ENCODE measurements at regions not wholly inside any gene's neighbourhood (a gene's known extent, or its start where the extent isn't known, plus 50 kb on each side); places are given as distances from the start of the nearest gene placed in this dataset.

GRCh38 chr5:135776457-135776856 is 58.0 kb upstream of the SLC25A48 start:
- TF ChIP-seq, protein P1, sequence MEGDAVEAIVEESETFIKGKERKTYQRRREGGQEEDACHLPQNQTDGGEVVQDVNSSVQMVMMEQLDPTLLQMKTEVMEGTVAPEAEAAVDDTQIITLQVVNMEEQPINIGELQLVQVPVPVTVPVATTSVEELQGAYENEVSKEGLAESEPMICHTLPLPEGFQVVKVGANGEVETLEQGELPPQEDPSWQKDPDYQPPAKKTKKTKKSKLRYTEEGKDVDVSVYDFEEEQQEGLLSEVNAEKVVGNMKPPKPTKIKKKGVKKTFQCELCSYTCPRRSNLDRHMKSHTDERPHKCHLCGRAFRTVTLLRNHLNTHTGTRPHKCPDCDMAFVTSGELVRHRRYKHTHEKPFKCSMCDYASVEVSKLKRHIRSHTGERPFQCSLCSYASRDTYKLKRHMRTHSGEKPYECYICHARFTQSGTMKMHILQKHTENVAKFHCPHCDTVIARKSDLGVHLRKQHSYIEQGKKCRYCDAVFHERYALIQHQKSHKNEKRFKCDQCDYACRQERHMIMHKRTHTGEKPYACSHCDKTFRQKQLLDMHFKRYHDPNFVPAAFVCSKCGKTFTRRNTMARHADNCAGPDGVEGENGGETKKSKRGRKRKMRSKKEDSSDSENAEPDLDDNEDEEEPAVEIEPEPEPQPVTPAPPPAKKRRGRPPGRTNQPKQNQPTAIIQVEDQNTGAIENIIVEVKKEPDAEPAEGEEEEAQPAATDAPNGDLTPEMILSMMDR (IDR thresholded peaks at IDR 0.05; ENCODE audit: insufficient read depth, low read depth, low read length): no peak
- Histone ChIP-seq H3K4me3 (ENCODE audit: low read depth, low read length) (no peak overlapping the region), H3K27me3 (ENCODE audit: control insufficient read depth, insufficient read depth, low read length) (no peaks in the 10 kb centered on the region), H3K36me3 (ENCODE audit: control insufficient read depth, insufficient read depth, low read length) (no peaks in the 10 kb centered on the region)
- CTCF ChIA-PET: no interaction called here
- POLR2A ChIA-PET: no interaction called here
- no peak for DNase-seq (ENCODE audit: low read depth)

DNA sequence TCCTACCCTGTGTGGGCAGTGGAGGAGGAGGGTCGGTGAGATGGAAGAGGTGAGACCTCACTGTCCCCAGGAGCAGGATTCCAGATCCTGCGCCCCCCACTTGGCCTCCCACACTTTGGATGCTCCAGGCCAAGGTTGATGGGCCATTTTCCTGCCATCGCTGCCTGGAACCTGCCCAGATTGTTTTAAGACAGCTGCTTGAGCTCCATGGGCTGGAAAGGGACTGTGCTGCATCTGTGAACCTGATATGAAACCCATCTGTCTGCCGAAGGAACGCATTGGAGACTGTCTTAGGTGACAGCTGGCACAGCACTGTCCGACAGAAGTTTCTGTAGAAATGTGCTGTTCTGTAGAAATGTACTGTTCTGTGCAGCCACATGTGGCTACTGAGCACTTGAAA is 72.7 kb upstream of the SLC25A48 start:
- ChIA-PET CTCF (no interaction called here), POLR2A (no interaction called here)
- TF ChIP-seq, protein P1 (IDR thresholded peaks at IDR 0.05; ENCODE audit: insufficient read depth, low read depth, low read length): no peak
- no peak overlapping the region for H3K4me3 ChIP-seq (ENCODE audit: low read depth, low read length)
- H3K36me3 ChIP-seq (ENCODE audit: control insufficient read depth, insufficient read depth, low read length): no peaks in the 10 kb centered on the region
- H3K27me3 ChIP-seq (ENCODE audit: control insufficient read depth, insufficient read depth, low read length): no peaks in the 10 kb centered on the region
- DNase-seq (ENCODE audit: low read depth): no peak

DNA sequence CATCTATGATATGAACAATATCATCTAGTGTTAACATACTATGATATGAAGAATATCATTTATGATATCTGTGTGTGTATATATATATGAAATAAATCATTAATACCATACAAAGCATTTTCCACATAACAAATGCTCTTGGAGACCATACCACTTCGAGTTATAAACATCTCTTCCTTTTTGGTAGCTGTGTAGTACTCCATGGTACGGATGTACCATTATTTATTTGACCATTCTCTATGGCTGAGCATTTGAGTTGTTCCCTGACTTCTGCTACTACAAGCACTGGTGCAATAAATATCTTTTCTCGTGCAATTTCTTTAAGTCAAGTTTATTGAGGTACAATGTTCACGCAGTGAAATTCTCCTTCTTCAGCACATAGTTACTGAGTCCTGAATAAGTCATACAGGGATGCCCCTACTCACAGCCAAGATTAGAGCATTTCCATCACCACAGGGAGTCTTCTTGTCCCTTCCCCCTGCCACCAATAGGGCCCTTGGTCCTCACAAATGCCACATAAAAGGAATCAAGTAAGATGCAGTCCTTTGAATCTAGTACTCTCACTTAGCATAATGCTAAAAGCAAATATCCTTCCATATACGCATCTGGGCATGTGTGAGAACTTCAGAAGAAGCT is 75.2 kb upstream of the SLC25A48 start:
- H3K27me3 ChIP-seq (ENCODE audit: control insufficient read depth, insufficient read depth, low read length): no peaks in the 10 kb centered on the region
- POLR2A ChIA-PET: no interaction called here
- H3K36me3 ChIP-seq (ENCODE audit: control insufficient read depth, insufficient read depth, low read length): no peaks in the 10 kb centered on the region
- TF ChIP-seq, protein P1 (IDR thresholded peaks at IDR 0.05; ENCODE audit: insufficient read depth, low read depth, low read length): no peak
- no peak overlapping the region for H3K4me3 ChIP-seq (ENCODE audit: low read depth, low read length)
- CTCF ChIA-PET: no interaction called here
- DNase-seq (ENCODE audit: low read depth): no peak

DNA sequence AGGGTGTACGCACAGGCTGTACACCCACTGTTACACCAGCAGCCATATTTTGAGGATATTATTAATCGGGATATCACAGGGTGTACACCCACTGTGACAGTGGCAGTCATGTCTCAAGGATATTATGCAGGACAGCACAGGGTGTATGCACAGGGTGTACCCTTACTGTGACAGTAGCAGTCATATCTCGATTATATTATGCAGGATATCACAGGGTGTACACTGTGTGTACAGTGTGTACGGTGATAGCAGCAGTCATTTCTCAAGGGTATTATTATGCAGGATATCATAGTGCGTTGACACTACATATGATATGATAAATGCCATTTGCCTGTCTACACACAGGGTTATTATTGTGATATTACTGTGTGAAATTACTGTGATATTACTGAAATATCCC is 80.5 kb upstream of the SLC25A48 start:
- TF ChIP-seq, protein P1 (IDR thresholded peaks at IDR 0.05; ENCODE audit: insufficient read depth, low read depth, low read length): no peak
- POLR2A ChIA-PET: no interaction called here
- H3K36me3 ChIP-seq (ENCODE audit: control insufficient read depth, insufficient read depth, low read length): no peaks in the 10 kb centered on the region
- no peaks in the 10 kb centered on the region for H3K27me3 ChIP-seq (ENCODE audit: control insufficient read depth, insufficient read depth, low read length)
- DNase-seq (ENCODE audit: low read depth): no peak
- no peak overlapping the region for H3K4me3 ChIP-seq (ENCODE audit: low read depth, low read length)
- CTCF ChIA-PET: no interaction called here

DNA sequence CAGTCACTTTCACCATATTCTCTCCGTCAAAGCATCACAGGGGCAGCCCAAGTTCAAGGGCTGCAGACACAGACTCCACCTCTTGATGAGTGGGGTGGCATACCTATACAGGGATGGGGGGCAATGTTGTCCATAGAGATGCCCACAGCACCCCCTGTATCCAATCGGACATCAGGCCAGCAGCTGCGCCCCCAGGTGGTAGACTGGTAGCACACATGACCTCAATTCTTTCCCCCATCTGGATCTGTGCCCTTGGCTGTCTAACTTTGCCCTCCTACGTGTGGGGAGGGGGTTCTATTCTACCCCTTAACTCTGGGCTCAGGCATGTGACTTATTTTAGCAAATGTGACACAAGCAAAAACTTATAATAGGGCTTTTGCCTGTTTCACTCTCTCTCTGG is 84.0 kb upstream of the SLC25A48 start:
- no peak overlapping the region for H3K4me3 ChIP-seq (ENCODE audit: low read depth, low read length)
- DNase-seq (ENCODE audit: low read depth): no peak
- ChIA-PET POLR2A (no interaction called here), CTCF (interaction anchor here (0.8 kb wide), 1 partner anchor 305 kb away, joined by 3 read pairs; no protein-coding TSS in a partner anchor)
- no peaks in the 10 kb centered on the region for H3K36me3 ChIP-seq (ENCODE audit: control insufficient read depth, insufficient read depth, low read length)
- H3K27me3 ChIP-seq (ENCODE audit: control insufficient read depth, insufficient read depth, low read length): no peaks in the 10 kb centered on the region
- TF ChIP-seq, protein P1 (IDR thresholded peaks at IDR 0.05; ENCODE audit: insufficient read depth, low read depth, low read length): peak; percentile 21; the same call in 1 of the 2 replicates
